NCI-H510A treated with DMSO at 0.1 percent for 48 hours (cell line): ENCODE measurements at regions not wholly inside any gene's neighbourhood (a gene's known extent, or its start where the extent isn't known, plus 50 kb on each side); places are given as distances from the start of the nearest gene placed in this dataset.
"Not testable (repeated sequence)": the region's sequence is repeated elsewhere in the genome, so short reads cannot be mapped to it uniquely, and the experiment has no call there.

Experiments
- DNase-seq: peaks from one replicate; lab custom pipeline; 2025; lab: John Stamatoyannopoulos, UW

GRCh38 chr13:31517599-31517998, 221.7 kb upstream of the RXFP2 start:
- no peak for DNase-seq

GRCh38 chr13:31518645-31519044, 220.7 kb upstream of the RXFP2 start:
- DNase-seq = no peak

GRCh38 chr13:31521435-31521834, 217.9 kb upstream of the RXFP2 start:
- DNase-seq = no peak

- DNase-seq = no peak
Measured at GRCh38 chr13:31522396-31522795, 216.9 kb upstream of the RXFP2 start.

- no peak for DNase-seq
Measured at GRCh38 chr13:31528176-31528575, 211.2 kb upstream of the RXFP2 start.

GRCh38 chr13:31528758-31529157, 210.6 kb upstream of the RXFP2 start:
- no peak for DNase-seq

GRCh38 chr13:31530922-31531321, 208.4 kb upstream of the RXFP2 start:
- DNase-seq = no peak

GRCh38 chr13:31537052-31537451, 202.3 kb upstream of the RXFP2 start:
- no peak for DNase-seq

- no peak for DNase-seq
Measured at GRCh38 chr13:31538067-31539042, 201.0 kb upstream of the RXFP2 start.

GRCh38 chr13:31540281-31540680, 199.0 kb upstream of the RXFP2 start:
- DNase-seq = no peak

- DNase-seq = no peak
Measured at GRCh38 chr13:31543190-31543589, 196.1 kb upstream of the RXFP2 start.

- DNase-seq = no peak
Measured at GRCh38 chr13:31545616-31546015, 193.7 kb upstream of the RXFP2 start.

GRCh38 chr13:31556376-31556775, 182.9 kb upstream of the RXFP2 start:
- DNase-seq = no peak

- DNase-seq = not testable (repeated sequence)
Measured at GRCh38 chr13:31584221-31584620, 155.1 kb upstream of the RXFP2 start.

- no peak for DNase-seq
Measured at GRCh38 chr13:31587698-31588266, 151.5 kb upstream of the RXFP2 start.

GRCh38 chr13:31588316-31588715, 151.0 kb upstream of the RXFP2 start:
- DNase-seq = no peak

- no peak for DNase-seq
Measured at GRCh38 chr13:31588893-31589292, 150.4 kb upstream of the RXFP2 start.

- no peak for DNase-seq
Measured at GRCh38 chr13:31591642-31592233, 147.6 kb upstream of the RXFP2 start.

GRCh38 chr13:31594056-31594455, 145.3 kb upstream of the RXFP2 start:
- DNase-seq = no peak

- no peak for DNase-seq
Measured at GRCh38 chr13:31595563-31595962, 143.8 kb upstream of the RXFP2 start.

- no peak for DNase-seq
Measured at GRCh38 chr13:31598990-31599389, 140.3 kb upstream of the RXFP2 start.

GRCh38 chr13:31605076-31605860, 134.1 kb upstream of the RXFP2 start:
- no peak for DNase-seq
